ENCODE measurements at regions not wholly inside any gene's neighbourhood (a gene's known extent, or its start where the extent isn't known, plus 50 kb on each side); places are given as distances from the start of the nearest gene placed in this dataset.

DNA sequence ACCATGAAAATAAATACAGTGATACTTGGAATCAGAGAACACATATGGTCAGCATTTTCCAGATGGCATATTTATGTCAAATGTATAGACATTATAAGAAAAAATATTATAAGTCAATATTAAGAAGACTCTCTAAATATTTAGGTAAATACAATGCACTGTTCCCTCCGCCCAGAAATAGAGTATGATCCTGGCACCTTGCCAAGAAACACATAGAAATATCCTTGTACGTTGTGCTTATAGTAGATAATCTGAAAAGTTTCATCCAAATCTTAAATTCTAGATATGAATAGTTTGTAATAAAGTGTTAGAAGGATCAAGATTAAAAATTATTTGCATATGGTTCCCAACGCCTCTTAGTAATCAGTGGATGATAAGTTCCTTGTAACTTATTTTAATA, 645.8 kb upstream of the GJE1 start:
- DNase-seq (ENCODE audit: low read depth in 6 of 9, low spot score in 9 of 9), result no peak
- Histone ChIP-seq H3K36me3 (ENCODE audit: control insufficient read depth in 2 of 2, insufficient read depth in 2 of 2, low read length in 1 of 2) (no peaks in the 10 kb centered on the region), H3K27ac (ENCODE audit: low read depth in 1 of 2, low read length in 1 of 2) (no peak overlapping the region), H3K27me3 (ENCODE audit: control insufficient read depth in 2 of 2, insufficient read depth in 1 of 2, low read length in 1 of 2) (no peaks in the 10 kb centered on the region), H3K4me3 (ENCODE audit: low read length in 2 of 2) (no peak overlapping the region), H3K9me3 (ENCODE audit: control insufficient read depth in 2 of 2, insufficient read depth in 1 of 2, low read length in 1 of 2) (no peaks in the 10 kb centered on the region), H3K4me1 (ENCODE audit: control insufficient read depth in 2 of 2, insufficient read depth in 2 of 2, low read length in 2 of 2) (peaks cover 0 to 17% of the 10 kb centered on the region in 2 donors)
- 93% methylated on average over 3 of the region's 3 CpGs for WGBS

DNA sequence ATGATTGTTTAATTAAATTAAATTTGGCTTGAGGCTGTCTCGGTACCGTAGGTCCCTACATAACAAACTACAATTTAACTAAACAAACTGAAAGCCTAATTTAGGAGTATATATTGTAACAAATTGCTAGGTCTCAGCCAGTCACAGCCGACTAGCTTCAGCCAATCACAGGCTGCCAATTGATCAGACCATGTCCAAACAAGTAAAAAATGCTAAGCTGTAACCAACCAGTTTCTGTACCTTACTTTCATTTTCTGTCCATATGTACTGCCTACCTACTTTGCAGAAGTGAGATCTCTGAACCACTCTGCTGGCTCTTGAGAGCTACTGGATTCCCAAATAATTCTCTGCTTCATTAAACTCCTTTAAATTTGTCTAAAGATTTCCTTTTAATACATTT, 648.0 kb upstream of the GJE1 start:
- H3K4me3 ChIP-seq (ENCODE audit: low read length in 2 of 2), result no peak overlapping the region
- H3K9me3 ChIP-seq (ENCODE audit: control insufficient read depth in 2 of 2, insufficient read depth in 1 of 2, low read length in 1 of 2), result no peaks in the 10 kb centered on the region
- DNase-seq (ENCODE audit: low read depth in 6 of 9, low spot score in 9 of 9), result peak in 3 of 9 donors; percentile 4 to 19 (median 12)
- no peak overlapping the region for H3K27ac ChIP-seq (ENCODE audit: low read depth in 1 of 2, low read length in 1 of 2)
- peaks cover 0 to 17% of the 10 kb centered on the region in 2 donors for H3K4me1 ChIP-seq (ENCODE audit: control insufficient read depth in 2 of 2, insufficient read depth in 2 of 2, low read length in 2 of 2)
- 85% methylated on average over 3 of the region's 3 CpGs for WGBS
- H3K27me3 ChIP-seq (ENCODE audit: control insufficient read depth in 2 of 2, insufficient read depth in 1 of 2, low read length in 1 of 2), result no peaks in the 10 kb centered on the region
- H3K36me3 ChIP-seq (ENCODE audit: control insufficient read depth in 2 of 2, insufficient read depth in 2 of 2, low read length in 1 of 2), result no peaks in the 10 kb centered on the region

- Histone ChIP-seq H3K27ac (ENCODE audit: low read depth in 1 of 2, low read length in 1 of 2) (peak overlapping the region; percentile 31 to 83), H3K4me3 (ENCODE audit: low read length in 2 of 2) (peak overlapping the region in 1 of 2 donors; percentile 12), H3K9me3 (ENCODE audit: control insufficient read depth in 2 of 2, insufficient read depth in 1 of 2, low read length in 1 of 2) (no peaks in the 10 kb centered on the region), H3K4me1 (ENCODE audit: control insufficient read depth in 2 of 2, insufficient read depth in 2 of 2, low read length in 2 of 2) (peaks cover 0 to 17% of the 10 kb centered on the region in 2 donors), H3K36me3 (ENCODE audit: control insufficient read depth in 2 of 2, insufficient read depth in 2 of 2, low read length in 1 of 2) (no peaks in the 10 kb centered on the region), H3K27me3 (ENCODE audit: control insufficient read depth in 2 of 2, insufficient read depth in 1 of 2, low read length in 1 of 2) (no peaks in the 10 kb centered on the region)
- 2% methylated on average over 5 of the region's 5 CpGs for WGBS
- peak; percentile 17 to 82 (median 53) for DNase-seq (ENCODE audit: low read depth in 6 of 9, low spot score in 9 of 9)
Measured at GRCh38 chr6:141483598-141484061, 649.1 kb upstream of the GJE1 start.

DNA sequence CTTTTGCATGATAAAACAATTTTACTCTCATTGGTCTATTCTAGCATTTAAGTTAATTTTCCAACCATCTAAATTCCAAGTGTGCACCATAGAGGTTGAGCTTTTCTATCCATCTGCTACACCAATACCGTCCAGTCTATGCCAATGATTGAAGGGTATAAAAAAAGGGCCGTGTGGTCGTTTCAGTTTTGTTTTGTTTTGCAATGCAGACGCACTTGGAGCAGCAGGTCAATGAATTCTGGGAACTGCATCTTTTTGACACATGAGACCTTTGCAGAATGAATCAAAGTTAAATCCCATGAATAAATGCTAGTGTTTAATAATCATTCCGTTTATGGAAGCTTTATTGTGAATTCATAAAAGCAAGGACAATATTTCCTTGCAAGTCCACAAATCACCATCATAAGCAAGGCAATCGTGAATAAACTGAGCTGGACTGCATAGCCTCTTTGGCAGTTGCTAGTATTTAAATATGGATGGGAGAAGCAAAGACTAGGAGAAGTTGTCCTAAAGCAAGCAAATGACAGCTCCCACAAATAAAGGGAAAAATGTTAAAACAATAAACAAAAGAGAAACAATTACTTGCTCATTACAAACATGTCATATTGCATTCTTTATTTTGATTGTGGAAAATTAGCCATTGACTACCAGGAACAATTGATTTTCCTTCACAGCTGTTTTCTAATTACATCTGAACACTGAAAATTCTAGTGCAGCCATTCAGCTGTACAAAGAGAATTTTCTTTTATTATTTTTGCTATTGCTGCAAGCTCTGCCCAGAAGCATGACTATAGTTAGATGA, 649.7 kb upstream of the GJE1 start:
- H3K27ac ChIP-seq (ENCODE audit: low read depth in 1 of 2, low read length in 1 of 2), result peak overlapping the region; percentile 64 to 83
- peak overlapping the region in 1 of 2 donors; percentile 12 for H3K4me3 ChIP-seq (ENCODE audit: low read length in 2 of 2)
- no peaks in the 10 kb centered on the region for H3K27me3 ChIP-seq (ENCODE audit: control insufficient read depth in 2 of 2, insufficient read depth in 1 of 2, low read length in 1 of 2)
- H3K9me3 ChIP-seq (ENCODE audit: control insufficient read depth in 2 of 2, insufficient read depth in 1 of 2, low read length in 1 of 2), result no peaks in the 10 kb centered on the region
- 51% methylated on average over 6 of the region's 6 CpGs for WGBS
- peaks cover 0 to 14% of the 10 kb centered on the region in 2 donors for H3K4me1 ChIP-seq (ENCODE audit: control insufficient read depth in 2 of 2, insufficient read depth in 2 of 2, low read length in 2 of 2)
- DNase-seq (ENCODE audit: low read depth in 6 of 9, low spot score in 9 of 9), result peak in 2 of 9 donors; percentile 13 to 41
- no peaks in the 10 kb centered on the region for H3K36me3 ChIP-seq (ENCODE audit: control insufficient read depth in 2 of 2, insufficient read depth in 2 of 2, low read length in 1 of 2)

GRCh38 chr6:141475259-141475658, 657.5 kb upstream of the GJE1 start:
- H3K36me3 ChIP-seq (ENCODE audit: control insufficient read depth in 2 of 2, insufficient read depth in 2 of 2, low read length in 1 of 2), result no peaks in the 10 kb centered on the region
- WGBS, result 94% methylated on average over 2 of the region's 2 CpGs
- DNase-seq (ENCODE audit: low read depth in 6 of 9, low spot score in 9 of 9), result no peak
- no peaks in the 10 kb centered on the region for H3K27me3 ChIP-seq (ENCODE audit: control insufficient read depth in 2 of 2, insufficient read depth in 1 of 2, low read length in 1 of 2)
- no peak overlapping the region for H3K4me3 ChIP-seq (ENCODE audit: low read length in 2 of 2)
- no peaks in the 10 kb centered on the region for H3K9me3 ChIP-seq (ENCODE audit: control insufficient read depth in 2 of 2, insufficient read depth in 1 of 2, low read length in 1 of 2)
- no peaks in the 10 kb centered on the region for H3K4me1 ChIP-seq (ENCODE audit: control insufficient read depth in 2 of 2, insufficient read depth in 2 of 2, low read length in 2 of 2)
- H3K27ac ChIP-seq (ENCODE audit: low read depth in 1 of 2, low read length in 1 of 2), result no peak overlapping the region

DNA sequence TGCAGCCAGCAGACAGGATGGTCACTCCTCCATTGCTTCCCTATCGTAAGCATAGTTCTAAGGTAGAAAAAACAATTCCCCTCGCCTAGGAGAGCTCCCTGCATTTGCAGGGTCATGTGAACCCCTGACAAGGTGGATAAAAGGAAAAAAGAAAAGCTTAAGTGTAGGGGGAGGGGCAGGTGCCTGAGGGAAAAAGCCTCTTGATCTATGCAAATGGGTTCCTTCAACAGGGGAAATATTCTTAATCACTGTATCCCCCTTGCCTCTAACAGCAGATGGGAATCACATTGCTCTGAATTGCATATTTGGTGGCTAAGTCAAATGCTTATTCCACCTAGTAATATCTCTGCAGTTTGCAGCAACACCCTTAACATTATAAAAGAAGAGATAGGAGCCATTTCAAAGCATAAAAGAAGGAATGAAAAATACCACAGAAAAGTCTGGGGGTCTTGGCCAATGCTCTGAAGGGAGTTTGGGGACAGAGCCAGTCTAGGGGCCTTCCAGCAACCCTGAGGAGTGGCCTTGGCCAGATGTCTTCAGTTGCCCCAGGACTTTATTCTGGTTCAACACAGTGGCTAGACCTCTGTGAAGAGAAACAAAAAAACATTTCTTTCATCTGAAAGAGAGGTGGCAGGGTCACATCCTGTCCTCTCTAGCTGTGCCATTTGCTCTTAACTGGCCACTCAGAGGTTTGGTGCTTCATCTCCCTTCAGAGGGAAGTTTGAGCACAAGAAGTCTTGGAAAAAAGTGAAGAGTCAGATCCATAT, 660.4 kb upstream of the GJE1 start:
- H3K4me1 ChIP-seq (ENCODE audit: control insufficient read depth in 2 of 2, insufficient read depth in 2 of 2, low read length in 2 of 2), result no peaks in the 10 kb centered on the region
- 95% methylated on average over 2 of the region's 2 CpGs for WGBS

GRCh38 chr6:141470810-141471209, 661.9 kb upstream of the GJE1 start:
- H3K36me3 ChIP-seq (ENCODE audit: control insufficient read depth in 2 of 2, insufficient read depth in 2 of 2, low read length in 1 of 2), result no peaks in the 10 kb centered on the region
- no peaks in the 10 kb centered on the region for H3K4me1 ChIP-seq (ENCODE audit: control insufficient read depth in 2 of 2, insufficient read depth in 2 of 2, low read length in 2 of 2)
- H3K27ac ChIP-seq (ENCODE audit: low read depth in 1 of 2, low read length in 1 of 2), result no peak overlapping the region
- 99% methylated on average over 2 of the region's 2 CpGs for WGBS
- no peaks in the 10 kb centered on the region for H3K27me3 ChIP-seq (ENCODE audit: control insufficient read depth in 2 of 2, insufficient read depth in 1 of 2, low read length in 1 of 2)
- DNase-seq (ENCODE audit: low read depth in 6 of 9, low spot score in 9 of 9), result no peak
- no peak overlapping the region for H3K4me3 ChIP-seq (ENCODE audit: low read length in 2 of 2)
- H3K9me3 ChIP-seq (ENCODE audit: control insufficient read depth in 2 of 2, insufficient read depth in 1 of 2, low read length in 1 of 2), result no peaks in the 10 kb centered on the region

More for the DNA sequence above, 660.4 kb upstream of the GJE1 start:
- Histone ChIP-seq H3K27me3 (ENCODE audit: control insufficient read depth in 2 of 2, insufficient read depth in 1 of 2, low read length in 1 of 2) (no peaks in the 10 kb centered on the region), H3K36me3 (ENCODE audit: control insufficient read depth in 2 of 2, insufficient read depth in 2 of 2, low read length in 1 of 2) (no peaks in the 10 kb centered on the region), H3K9me3 (ENCODE audit: control insufficient read depth in 2 of 2, insufficient read depth in 1 of 2, low read length in 1 of 2) (no peaks in the 10 kb centered on the region), H3K27ac (ENCODE audit: low read depth in 1 of 2, low read length in 1 of 2) (no peak overlapping the region), H3K4me3 (ENCODE audit: low read length in 2 of 2) (no peak overlapping the region)
- no peak for DNase-seq (ENCODE audit: low read depth in 6 of 9, low spot score in 9 of 9)

- Histone ChIP-seq H3K27me3 (ENCODE audit: control insufficient read depth in 2 of 2, insufficient read depth in 1 of 2, low read length in 1 of 2) (no peaks in the 10 kb centered on the region), H3K27ac (ENCODE audit: low read depth in 1 of 2, low read length in 1 of 2) (no peak overlapping the region), H3K9me3 (ENCODE audit: control insufficient read depth in 2 of 2, insufficient read depth in 1 of 2, low read length in 1 of 2) (no peaks in the 10 kb centered on the region), H3K4me3 (ENCODE audit: low read length in 2 of 2) (no peak overlapping the region), H3K36me3 (ENCODE audit: control insufficient read depth in 2 of 2, insufficient read depth in 2 of 2, low read length in 1 of 2) (no peaks in the 10 kb centered on the region), H3K4me1 (ENCODE audit: control insufficient read depth in 2 of 2, insufficient read depth in 2 of 2, low read length in 2 of 2) (no peaks in the 10 kb centered on the region)
- DNase-seq (ENCODE audit: low read depth in 6 of 9, low spot score in 9 of 9), result no peak
Measured at GRCh38 chr6:141467881-141468280, 664.8 kb upstream of the GJE1 start.

- no peak overlapping the region for H3K4me3 ChIP-seq (ENCODE audit: low read length in 2 of 2)
- no peaks in the 10 kb centered on the region for H3K27me3 ChIP-seq (ENCODE audit: control insufficient read depth in 2 of 2, insufficient read depth in 1 of 2, low read length in 1 of 2)
- H3K4me1 ChIP-seq (ENCODE audit: control insufficient read depth in 2 of 2, insufficient read depth in 2 of 2, low read length in 2 of 2), result no peaks in the 10 kb centered on the region
- no peaks in the 10 kb centered on the region for H3K36me3 ChIP-seq (ENCODE audit: control insufficient read depth in 2 of 2, insufficient read depth in 2 of 2, low read length in 1 of 2)
- DNase-seq (ENCODE audit: low read depth in 6 of 9, low spot score in 9 of 9), result no peak
- no peak overlapping the region for H3K27ac ChIP-seq (ENCODE audit: low read depth in 1 of 2, low read length in 1 of 2)
- H3K9me3 ChIP-seq (ENCODE audit: control insufficient read depth in 2 of 2, insufficient read depth in 1 of 2, low read length in 1 of 2), result no peaks in the 10 kb centered on the region
- 96% methylated on average over 1 of the region's 1 CpG for WGBS
Measured at GRCh38 chr6:141467041-141467440, 665.7 kb upstream of the GJE1 start.

Measured in thymus (tissue), 11 donors.